Upper lobe of left lung (tissue), 4 donors: ENCODE measurements at regions not wholly inside any gene's neighbourhood (a gene's known extent, or its start where the extent isn't known, plus 50 kb on each side); places are given as distances from the start of the nearest gene placed in this dataset.

Experiments
- EP300 ChIP-seq, 4 donors: sonication (generic); formaldehyde crosslinking; IDR thresholded peaks; one replicate each; pipeline ENCODE4 v1.5.1; 2017; ENCODE audit warnings: antibody characterized with exemption in 4 of 4, control low read depth in 2 of 4
- POLR2A ChIP-seq, 4 donors: fragments of 450-650 bp; IDR thresholded peaks; one replicate each; pipeline ENCODE4 v1.5.1; 2016 to 2017; ENCODE audit warnings: antibody characterized with exemption in 4 of 4, mild to moderate bottlenecking in 2 of 4
- POLR2AphosphoS5 ChIP-seq, 2 donors: sonication (generic); formaldehyde crosslinking; IDR thresholded peaks; one replicate each; pipeline ENCODE4 v1.5.1; 2017; ENCODE audit warnings: antibody characterized with exemption in 2 of 2

GRCh38 chr5:125457617-125458016 lies 711.2 kb upstream of the ZNF608 start:
- no peak for TF ChIP-seq POLR2AphosphoS5 (IDR thresholded peaks at IDR 0.05)
- no peak for TF ChIP-seq EP300 (IDR thresholded peaks at IDR 0.05)
- no peak for TF ChIP-seq POLR2A (IDR thresholded peaks at IDR 0.05)
